ENCODE measurements at regions not wholly inside any gene's neighbourhood (a gene's known extent, or its start where the extent isn't known, plus 50 kb on each side); places are given as distances from the start of the nearest gene placed in this dataset.

DNA sequence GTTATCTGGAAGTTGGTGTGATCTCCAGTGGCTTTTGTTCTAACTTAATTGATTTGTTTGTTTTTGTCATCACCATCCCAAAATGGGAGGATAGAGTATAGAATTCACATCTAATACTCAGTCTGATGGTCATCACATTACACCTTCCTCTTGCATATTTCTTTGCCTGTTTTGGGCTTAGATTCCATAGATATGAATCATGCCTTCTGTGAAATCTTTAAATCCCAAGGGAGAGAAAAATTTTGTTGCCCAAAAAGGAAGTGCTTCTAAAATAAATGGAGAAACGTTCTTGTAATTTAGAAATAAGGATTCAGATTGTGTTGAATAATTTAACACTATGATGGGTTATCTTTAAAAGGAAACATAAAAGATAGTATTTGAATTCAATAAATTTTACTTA is 446.0 kb upstream of the LRRC7 start:
- TF ChIP-seq, protein P1, sequence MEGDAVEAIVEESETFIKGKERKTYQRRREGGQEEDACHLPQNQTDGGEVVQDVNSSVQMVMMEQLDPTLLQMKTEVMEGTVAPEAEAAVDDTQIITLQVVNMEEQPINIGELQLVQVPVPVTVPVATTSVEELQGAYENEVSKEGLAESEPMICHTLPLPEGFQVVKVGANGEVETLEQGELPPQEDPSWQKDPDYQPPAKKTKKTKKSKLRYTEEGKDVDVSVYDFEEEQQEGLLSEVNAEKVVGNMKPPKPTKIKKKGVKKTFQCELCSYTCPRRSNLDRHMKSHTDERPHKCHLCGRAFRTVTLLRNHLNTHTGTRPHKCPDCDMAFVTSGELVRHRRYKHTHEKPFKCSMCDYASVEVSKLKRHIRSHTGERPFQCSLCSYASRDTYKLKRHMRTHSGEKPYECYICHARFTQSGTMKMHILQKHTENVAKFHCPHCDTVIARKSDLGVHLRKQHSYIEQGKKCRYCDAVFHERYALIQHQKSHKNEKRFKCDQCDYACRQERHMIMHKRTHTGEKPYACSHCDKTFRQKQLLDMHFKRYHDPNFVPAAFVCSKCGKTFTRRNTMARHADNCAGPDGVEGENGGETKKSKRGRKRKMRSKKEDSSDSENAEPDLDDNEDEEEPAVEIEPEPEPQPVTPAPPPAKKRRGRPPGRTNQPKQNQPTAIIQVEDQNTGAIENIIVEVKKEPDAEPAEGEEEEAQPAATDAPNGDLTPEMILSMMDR (IDR thresholded peaks at IDR 0.05; ENCODE audit: low read length), result no peak
- no peak for TF ChIP-seq EZH2 (IDR thresholded peaks at IDR 0.05; ENCODE audit: borderline replicate concordance, low read length)
